NCI-H2196 treated with DMSO at 0.1 percent for 48 hours (cell line): ENCODE measurements at regions not wholly inside any gene's neighbourhood (a gene's known extent, or its start where the extent isn't known, plus 50 kb on each side); places are given as distances from the start of the nearest gene placed in this dataset.

Experiments used
- DNase-seq: peaks from one replicate; lab custom pipeline; 2025; ENCODE audit not compliant: unreplicated experiment; lab: John Stamatoyannopoulos, UW

GRCh38 chr16:65876056-65876408, 490.5 kb upstream of the CDH5 start:
- no peak for DNase-seq

GRCh38 chr16:65875381-65876055, 491.0 kb upstream of the CDH5 start:
- DNase-seq = no peak

- DNase-seq = no peak
Observed at GRCh38 chr16:65869261-65869660, 497.2 kb upstream of the CDH5 start.

GRCh38 chr16:65867276-65867960, 499.1 kb upstream of the CDH5 start:
- no peak for DNase-seq

GRCh38 chr16:65863236-65863635, 503.3 kb upstream of the CDH5 start:
- no peak for DNase-seq

- no peak for DNase-seq
Observed at GRCh38 chr16:65861131-65861731, 505.3 kb upstream of the CDH5 start.

- no peak for DNase-seq
Observed at GRCh38 chr16:65855171-65856145, 511.0 kb upstream of the CDH5 start.

- no peak for DNase-seq
Observed at GRCh38 chr16:65846210-65846602, 520.3 kb upstream of the CDH5 start.

- DNase-seq = no peak
Observed at GRCh38 chr16:65845466-65846209, 520.9 kb upstream of the CDH5 start.

- no peak for DNase-seq
Observed at GRCh38 chr16:65843941-65844340, 522.5 kb upstream of the CDH5 start.

GRCh38 chr16:65842067-65842466, 524.4 kb upstream of the CDH5 start:
- DNase-seq = no peak

GRCh38 chr16:65838001-65838400, 528.5 kb upstream of the CDH5 start:
- DNase-seq = no peak

GRCh38 chr16:65837464-65837863, 529.0 kb upstream of the CDH5 start:
- DNase-seq = no peak

GRCh38 chr16:65834688-65835087, 531.8 kb upstream of the CDH5 start:
- no peak for DNase-seq

GRCh38 chr16:65833171-65833871, 533.2 kb upstream of the CDH5 start:
- no peak for DNase-seq

GRCh38 chr16:65832679-65833078, 533.8 kb upstream of the CDH5 start:
- no peak for DNase-seq

GRCh38 chr16:65831903-65832666, 534.4 kb upstream of the CDH5 start:
- no peak for DNase-seq

- no peak for DNase-seq
Observed at GRCh38 chr16:65829076-65829475, 537.4 kb upstream of the CDH5 start.

- no peak for DNase-seq
Observed at GRCh38 chr16:65828296-65828695, 538.2 kb upstream of the CDH5 start.
